ENCODE measurements at regions not wholly inside any gene's neighbourhood (a gene's known extent, or its start where the extent isn't known, plus 50 kb on each side); places are given as distances from the start of the nearest gene placed in this dataset.

DNA sequence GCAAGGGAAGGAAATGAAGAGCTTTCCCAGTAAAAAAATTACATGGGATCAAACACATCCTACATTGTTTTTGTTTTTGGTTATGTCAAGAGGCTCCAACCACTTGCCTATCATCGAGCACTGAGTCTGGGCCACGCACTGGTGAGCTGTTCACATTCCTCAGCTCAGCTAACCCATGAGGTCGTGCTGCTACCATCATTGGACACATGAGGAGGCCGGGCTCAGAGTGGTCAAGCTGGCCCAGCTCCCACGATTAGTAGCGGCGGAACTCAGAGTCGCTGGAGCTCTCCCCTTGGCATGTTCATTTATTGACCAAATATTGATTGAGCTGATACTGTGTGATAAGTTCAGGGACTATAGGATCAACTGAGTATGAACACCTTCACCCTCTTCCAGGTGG is 164.9 kb downstream of the CDH26 start:
- TF ChIP-seq, protein P1, sequence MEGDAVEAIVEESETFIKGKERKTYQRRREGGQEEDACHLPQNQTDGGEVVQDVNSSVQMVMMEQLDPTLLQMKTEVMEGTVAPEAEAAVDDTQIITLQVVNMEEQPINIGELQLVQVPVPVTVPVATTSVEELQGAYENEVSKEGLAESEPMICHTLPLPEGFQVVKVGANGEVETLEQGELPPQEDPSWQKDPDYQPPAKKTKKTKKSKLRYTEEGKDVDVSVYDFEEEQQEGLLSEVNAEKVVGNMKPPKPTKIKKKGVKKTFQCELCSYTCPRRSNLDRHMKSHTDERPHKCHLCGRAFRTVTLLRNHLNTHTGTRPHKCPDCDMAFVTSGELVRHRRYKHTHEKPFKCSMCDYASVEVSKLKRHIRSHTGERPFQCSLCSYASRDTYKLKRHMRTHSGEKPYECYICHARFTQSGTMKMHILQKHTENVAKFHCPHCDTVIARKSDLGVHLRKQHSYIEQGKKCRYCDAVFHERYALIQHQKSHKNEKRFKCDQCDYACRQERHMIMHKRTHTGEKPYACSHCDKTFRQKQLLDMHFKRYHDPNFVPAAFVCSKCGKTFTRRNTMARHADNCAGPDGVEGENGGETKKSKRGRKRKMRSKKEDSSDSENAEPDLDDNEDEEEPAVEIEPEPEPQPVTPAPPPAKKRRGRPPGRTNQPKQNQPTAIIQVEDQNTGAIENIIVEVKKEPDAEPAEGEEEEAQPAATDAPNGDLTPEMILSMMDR (IDR thresholded peaks at IDR 0.05; ENCODE audit: low read length) = no peak
- no peak for TF ChIP-seq EZH2phosphoT487 (IDR thresholded peaks at IDR 0.05; ENCODE audit: low read length)
